Upper lobe of right lung (tissue), 1 donor: ENCODE measurements at regions not wholly inside any gene's neighbourhood (a gene's known extent, or its start where the extent isn't known, plus 50 kb on each side); places are given as distances from the start of the nearest gene placed in this dataset.
A peak's percentile ranks its signal among the peaks of the same experiment; 100 is the strongest.

Experiments used
- ATAC-seq: fragments of 200-7000 bp; cut with Tn5 transposase; one replicate; pipeline ENCODE4 v1.9.1; 2020; ENCODE audit warnings: mild to moderate bottlenecking, moderate library complexity
- DNase-seq: peaks from one replicate; pipeline ENCODE4 v3.0.0-alpha.2; 2020
- H3K27ac ChIP-seq: fragments of 200-600 bp; one replicate; pipeline ENCODE4 v1.8.0; 2022
- H3K27me3 ChIP-seq: fragments of 200-600 bp; one replicate; pipeline ENCODE4 v1.8.0; 2022; ENCODE audit warnings: mild to moderate bottlenecking
- H3K36me3 ChIP-seq: fragments of 200-600 bp; one replicate; pipeline ENCODE4 v1.8.0; 2022
- H3K4me1 ChIP-seq: fragments of 200-600 bp; one replicate; pipeline ENCODE4 v1.8.0; 2022
- H3K4me3 ChIP-seq: fragments of 200-600 bp; one replicate; pipeline ENCODE4 v1.8.0; 2022; ENCODE audit warnings: mild to moderate bottlenecking
- H3K9me3 ChIP-seq: fragments of 200-600 bp; one replicate; pipeline ENCODE4 v1.8.0; 2022
- intact Hi-C: fragments of 100-400 bp; cut with DNase I; formaldehyde crosslinking; loops from one replicate; pipeline ENCODE4 v1.11.0; 2022
- TF ChIP-seq, protein P1 (sequence below): fragments of 200-600 bp; IDR thresholded peaks from one replicate; pipeline ENCODE4 v1.8.0; 2022; ENCODE audit warnings: antibody characterized with exemption
- donor health status: DM: no; HTN: yes; CAD: no; lungs with severe emphysema.

DNA sequence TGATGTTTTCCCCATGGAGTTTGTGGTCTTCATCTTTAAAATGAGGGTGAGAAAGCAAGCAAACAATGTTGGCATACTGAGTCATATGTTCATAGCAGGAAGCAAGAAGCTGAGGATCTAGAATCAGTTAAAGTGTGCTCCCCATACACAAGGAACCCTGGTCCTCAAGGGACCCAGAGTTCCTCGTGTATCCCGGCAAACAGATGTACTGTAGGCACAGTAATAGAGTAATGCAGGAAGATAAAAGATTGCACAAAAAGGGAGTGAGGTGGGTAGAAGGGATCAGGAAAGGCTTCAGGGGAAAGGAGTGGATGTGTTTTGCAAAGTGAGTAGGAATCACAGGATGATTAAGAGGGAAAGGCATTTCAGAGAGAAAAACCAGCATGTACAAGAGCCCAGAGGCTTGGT lies 412.3 kb upstream of the CDH11 start:
- Histone ChIP-seq H3K4me3 (no peak overlapping the region), H3K9me3 (no peaks in the 10 kb centered on the region), H3K27ac (no peak overlapping the region), H3K36me3 (no peaks in the 10 kb centered on the region), H3K27me3 (no peaks in the 10 kb centered on the region), H3K4me1 (no peaks in the 10 kb centered on the region)
- intact Hi-C loops = no loop called here
- ATAC-seq = no peak
- TF ChIP-seq, protein P1, sequence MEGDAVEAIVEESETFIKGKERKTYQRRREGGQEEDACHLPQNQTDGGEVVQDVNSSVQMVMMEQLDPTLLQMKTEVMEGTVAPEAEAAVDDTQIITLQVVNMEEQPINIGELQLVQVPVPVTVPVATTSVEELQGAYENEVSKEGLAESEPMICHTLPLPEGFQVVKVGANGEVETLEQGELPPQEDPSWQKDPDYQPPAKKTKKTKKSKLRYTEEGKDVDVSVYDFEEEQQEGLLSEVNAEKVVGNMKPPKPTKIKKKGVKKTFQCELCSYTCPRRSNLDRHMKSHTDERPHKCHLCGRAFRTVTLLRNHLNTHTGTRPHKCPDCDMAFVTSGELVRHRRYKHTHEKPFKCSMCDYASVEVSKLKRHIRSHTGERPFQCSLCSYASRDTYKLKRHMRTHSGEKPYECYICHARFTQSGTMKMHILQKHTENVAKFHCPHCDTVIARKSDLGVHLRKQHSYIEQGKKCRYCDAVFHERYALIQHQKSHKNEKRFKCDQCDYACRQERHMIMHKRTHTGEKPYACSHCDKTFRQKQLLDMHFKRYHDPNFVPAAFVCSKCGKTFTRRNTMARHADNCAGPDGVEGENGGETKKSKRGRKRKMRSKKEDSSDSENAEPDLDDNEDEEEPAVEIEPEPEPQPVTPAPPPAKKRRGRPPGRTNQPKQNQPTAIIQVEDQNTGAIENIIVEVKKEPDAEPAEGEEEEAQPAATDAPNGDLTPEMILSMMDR = no peak
- no peak for DNase-seq

DNA sequence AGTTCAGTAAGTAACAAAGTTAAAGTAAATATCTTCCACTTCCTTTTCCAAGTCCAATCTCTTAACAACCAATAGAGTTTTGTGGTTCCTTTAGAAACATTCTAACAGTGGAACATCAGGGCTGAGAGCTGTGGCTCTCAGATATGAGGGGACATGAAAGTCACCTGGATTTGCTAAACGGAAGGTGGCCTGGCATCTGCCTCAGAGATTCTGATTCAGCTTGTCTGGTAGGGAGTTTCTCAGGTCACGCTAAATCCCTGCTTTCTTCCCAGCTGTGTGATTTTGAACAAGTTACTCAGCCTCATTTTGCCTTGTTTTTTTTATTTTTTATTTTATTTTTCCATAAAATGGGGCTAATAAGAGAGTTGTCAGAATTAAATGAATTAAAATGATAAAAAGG lies 411.0 kb upstream of the CDH11 start:
- H3K36me3 ChIP-seq = no peaks in the 10 kb centered on the region
- TF ChIP-seq, protein P1 = no peak
- H3K4me1 ChIP-seq = no peaks in the 10 kb centered on the region
- ATAC-seq = no peak
- H3K9me3 ChIP-seq = no peaks in the 10 kb centered on the region
- DNase-seq = no peak
- intact Hi-C loops = no loop called here
- no peak overlapping the region for H3K27ac ChIP-seq
- no peaks in the 10 kb centered on the region for H3K27me3 ChIP-seq
- H3K4me3 ChIP-seq = no peak overlapping the region

DNA sequence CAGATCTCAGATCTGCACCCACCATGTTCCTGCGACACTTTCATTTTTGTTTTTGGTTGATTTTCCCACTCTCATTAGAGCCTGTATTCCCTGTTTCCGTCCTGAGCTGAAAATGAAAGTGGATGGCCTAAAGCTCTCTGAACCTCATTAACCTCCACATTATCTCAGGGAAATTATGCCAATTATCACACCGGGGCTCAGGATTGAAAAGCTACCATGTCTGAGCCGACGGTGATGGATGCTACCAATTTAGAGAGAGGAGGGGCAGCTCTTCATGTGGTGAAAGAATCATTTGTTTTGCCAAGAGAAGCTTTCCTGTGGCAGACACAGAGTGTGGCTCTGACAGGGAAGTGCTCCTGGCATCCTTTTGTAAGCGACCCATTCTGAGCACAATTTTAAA lies 410.4 kb upstream of the CDH11 start:
- Histone ChIP-seq H3K36me3 (no peaks in the 10 kb centered on the region), H3K9me3 (no peaks in the 10 kb centered on the region), H3K27me3 (no peaks in the 10 kb centered on the region), H3K4me1 (no peaks in the 10 kb centered on the region), H3K27ac (peak overlapping the region; percentile 8), H3K4me3 (peak overlapping the region; percentile 23)
- TF ChIP-seq, protein P1 = no peak
- DNase-seq (no peak), ATAC-seq (no peak)
- intact Hi-C loops = no loop called here

DNA sequence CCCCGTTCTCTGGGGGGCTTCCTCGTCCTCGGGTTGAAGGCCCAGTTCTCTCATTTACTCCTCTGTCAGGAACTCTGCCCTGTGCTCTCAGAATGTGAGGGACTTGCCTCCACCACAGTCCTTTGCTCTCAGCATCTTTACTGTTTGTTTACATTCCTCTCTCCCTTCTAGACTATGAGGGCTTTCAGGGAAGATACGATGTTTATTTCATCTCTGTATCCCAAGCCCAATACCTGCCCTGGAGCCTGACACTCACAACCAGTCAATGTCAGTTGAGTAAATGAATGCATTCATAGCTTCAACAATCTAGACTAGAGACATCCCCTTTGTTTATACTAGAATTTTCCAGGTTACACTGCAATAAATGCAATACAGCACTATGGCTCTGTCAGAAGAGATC lies 409.6 kb upstream of the CDH11 start:
- peak overlapping the region; percentile 8 for H3K27ac ChIP-seq
- no peaks in the 10 kb centered on the region for H3K4me1 ChIP-seq
- no peaks in the 10 kb centered on the region for H3K27me3 ChIP-seq
- TF ChIP-seq, protein P1 = no peak
- H3K9me3 ChIP-seq = no peaks in the 10 kb centered on the region
- no peak overlapping the region for H3K4me3 ChIP-seq
- intact Hi-C loops = no loop called here
- no peaks in the 10 kb centered on the region for H3K36me3 ChIP-seq
- no peak for ATAC-seq
- no peak for DNase-seq

DNA sequence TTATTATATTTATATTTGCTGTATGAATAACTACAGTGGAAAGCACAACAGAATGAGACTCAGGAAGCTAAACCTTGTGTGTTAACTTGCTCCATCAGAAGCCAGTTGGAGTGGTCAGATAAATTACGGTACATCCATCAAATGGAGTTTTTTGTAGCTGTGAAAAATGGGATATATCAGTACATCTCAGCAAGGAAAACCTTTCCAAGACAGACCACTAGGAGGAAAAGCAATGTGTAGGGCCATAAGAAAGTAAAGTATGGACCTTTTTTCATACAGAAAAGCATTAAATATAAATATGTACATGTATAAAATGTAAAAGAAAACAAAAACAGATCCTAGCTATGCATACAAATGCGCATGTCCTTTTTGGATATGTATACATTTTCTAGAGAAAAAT lies 403.8 kb upstream of the CDH11 start:
- Histone ChIP-seq H3K4me1 (peaks cover 6% of the 10 kb centered on the region), H3K27ac (no peak overlapping the region), H3K36me3 (no peaks in the 10 kb centered on the region), H3K9me3 (no peaks in the 10 kb centered on the region), H3K4me3 (no peak overlapping the region), H3K27me3 (no peaks in the 10 kb centered on the region)
- TF ChIP-seq, protein P1 = no peak
- ATAC-seq (no peak), DNase-seq (no peak)
- intact Hi-C loops = no loop called here

DNA sequence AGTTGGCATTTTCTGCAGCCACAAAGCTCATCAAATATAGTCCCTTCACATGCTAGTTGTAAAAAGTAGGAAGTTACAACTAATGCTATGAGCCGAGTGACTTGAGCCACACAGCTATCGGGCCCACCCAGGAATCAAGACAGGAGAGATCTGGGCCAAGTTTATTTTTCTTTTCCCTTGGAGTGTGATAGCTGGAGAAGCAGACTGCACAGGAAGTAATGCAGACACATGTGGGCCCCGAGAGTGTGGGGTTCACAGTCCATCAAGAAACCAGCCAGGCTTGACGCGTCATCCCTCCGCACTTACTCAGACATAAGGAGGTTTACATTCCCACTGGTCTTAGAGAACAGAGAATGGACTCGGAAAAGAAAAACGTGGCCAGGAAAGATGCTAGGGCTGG lies 403.1 kb upstream of the CDH11 start:
- no peak overlapping the region for H3K27ac ChIP-seq
- ATAC-seq (no peak), DNase-seq (no peak)
- TF ChIP-seq, protein P1 = no peak
- no peak overlapping the region for H3K4me3 ChIP-seq
- H3K27me3 ChIP-seq = no peaks in the 10 kb centered on the region
- no peaks in the 10 kb centered on the region for H3K9me3 ChIP-seq
- intact Hi-C loops = no loop called here
- no peaks in the 10 kb centered on the region for H3K36me3 ChIP-seq
- H3K4me1 ChIP-seq = peaks cover 6% of the 10 kb centered on the region
